ENCODE measurements at regions not wholly inside any gene's neighbourhood (a gene's known extent, or its start where the extent isn't known, plus 50 kb on each side); places are given as distances from the start of the nearest gene placed in this dataset.

- no peak for DNase-seq
Observed at GRCh38 chr1:232893481-232894313, 56.7 kb upstream of the NTPCR start.

- no peak for DNase-seq
Observed at GRCh38 chr1:232894436-232894835, 56.0 kb upstream of the NTPCR start.

GRCh38 chr1:232897949-232898465 is 52.4 kb upstream of the NTPCR start:
- no peak for DNase-seq

- no peak for DNase-seq
Observed at GRCh38 chr1:232899268-232899667, 51.1 kb upstream of the NTPCR start.

GRCh38 chr1:232899839-232900238 is 50.6 kb upstream of the NTPCR start:
- DNase-seq: no peak
